KMS-11 (cell line): ENCODE measurements at regions not wholly inside any gene's neighbourhood (a gene's known extent, or its start where the extent isn't known, plus 50 kb on each side); places are given as distances from the start of the nearest gene placed in this dataset.

ENCODE experiments used
- H2AFZ ChIP-seq: fragments of 200-600 bp; sonication (generic); 2 replicates; pipeline ENCODE4 v1.6.1; 2016; ENCODE audit warnings: antibody characterized with exemption, mixed run types, low read depth
- H3K27ac ChIP-seq: fragments of 200-600 bp; sonication (generic); 2 replicates; pipeline ENCODE4 v1.6.1; 2016; ENCODE audit warnings: mild to moderate bottlenecking, mixed run types
- H3K27me3 ChIP-seq: fragments of 200-600 bp; sonication (generic); 2 replicates; pipeline ENCODE4 v1.6.1; 2017; ENCODE audit warnings: mild to moderate bottlenecking, low read depth, mixed run types, moderate library complexity; ENCODE audit not compliant: insufficient read depth
- H3K36me3 ChIP-seq: fragments of 200-600 bp; sonication (generic); 2 replicates; pipeline ENCODE4 v1.6.1; 2017; ENCODE audit warnings: mild to moderate bottlenecking, mixed run types; ENCODE audit not compliant: insufficient read depth
- H3K4me1 ChIP-seq: fragments of 200-600 bp; sonication (generic); 2 replicates; pipeline ENCODE4 v1.6.1; 2016; ENCODE audit warnings: mild to moderate bottlenecking, low read depth, mixed run types; ENCODE audit not compliant: poor library complexity, severe bottlenecking
- H3K4me2 ChIP-seq: fragments of 200-600 bp; sonication (generic); 2 replicates; pipeline ENCODE4 v1.7.0; 2016; ENCODE audit warnings: mild to moderate bottlenecking, mixed run types
- H3K4me3 ChIP-seq: fragments of 200-600 bp; sonication (generic); IDR thresholded peaks from 2 replicates; pipeline ENCODE4 v1.6.1; 2017; ENCODE audit warnings: low read depth, low read length, mixed read lengths; ENCODE audit not compliant: insufficient read depth
- H3K79me2 ChIP-seq: fragments of 200-600 bp; sonication (generic); 2 replicates; pipeline ENCODE4 v1.6.1; 2016; ENCODE audit warnings: low read depth, mixed run types; ENCODE audit not compliant: insufficient read depth
- H3K9ac ChIP-seq: fragments of 200-600 bp; sonication (generic); 2 replicates; pipeline ENCODE4 v1.6.1; 2016; ENCODE audit warnings: mild to moderate bottlenecking, mixed run types
- H4K20me1 ChIP-seq: fragments of 200-600 bp; sonication (generic); 2 replicates; pipeline ENCODE4 v1.6.1; 2016; ENCODE audit warnings: mild to moderate bottlenecking, mixed run types; ENCODE audit not compliant: insufficient read depth
- CTCF ChIP-seq: fragments of 200-600 bp; sonication (generic); conservative IDR thresholded peaks from 2 replicates; pipeline ENCODE4 v1.6.1; 2017; ENCODE audit warnings: low read depth, mild to moderate bottlenecking, antibody characterized with exemption, low read length, moderate library complexity, mixed read lengths

- H3K27ac ChIP-seq: no peak overlapping the region
- H3K36me3 ChIP-seq: no peaks in the 10 kb centered on the region
- H3K4me1 ChIP-seq: no peaks in the 10 kb centered on the region
- no peaks in the 10 kb centered on the region for H4K20me1 ChIP-seq
- TF ChIP-seq CTCF: no peak
- H2AFZ ChIP-seq: no peak overlapping the region
- no peak overlapping the region for H3K4me3 ChIP-seq
- no peak overlapping the region for H3K9ac ChIP-seq
- no peak overlapping the region for H3K4me2 ChIP-seq
- no peaks in the 10 kb centered on the region for H3K27me3 ChIP-seq
- H3K79me2 ChIP-seq: no peaks in the 10 kb centered on the region
These were observed 87.8 kb upstream of the RFLNA start for GRCh38 chr12:124207049-124207448.

- Histone ChIP-seq H2AFZ (no peak overlapping the region), H4K20me1 (no peaks in the 10 kb centered on the region), H3K36me3 (no peaks in the 10 kb centered on the region), H3K9ac (no peak overlapping the region), H3K4me3 (no peak overlapping the region), H3K27me3 (no peaks in the 10 kb centered on the region), H3K27ac (no peak overlapping the region), H3K79me2 (no peaks in the 10 kb centered on the region), H3K4me1 (no peaks in the 10 kb centered on the region), H3K4me2 (no peak overlapping the region)
- no peak for TF ChIP-seq CTCF
These were observed 87.3 kb upstream of the RFLNA start for GRCh38 chr12:124207617-124208016.

- no peaks in the 10 kb centered on the region for H3K4me1 ChIP-seq
- H3K9ac ChIP-seq: no peak overlapping the region
- no peak overlapping the region for H2AFZ ChIP-seq
- H3K27ac ChIP-seq: no peak overlapping the region
- TF ChIP-seq CTCF: no peak
- H4K20me1 ChIP-seq: no peaks in the 10 kb centered on the region
- H3K4me2 ChIP-seq: no peak overlapping the region
- no peaks in the 10 kb centered on the region for H3K27me3 ChIP-seq
- H3K4me3 ChIP-seq: no peak overlapping the region
- H3K36me3 ChIP-seq: no peaks in the 10 kb centered on the region
- no peaks in the 10 kb centered on the region for H3K79me2 ChIP-seq
These were observed 86.4 kb upstream of the RFLNA start for GRCh38 chr12:124208489-124208888.

- Histone ChIP-seq H3K27me3 (no peaks in the 10 kb centered on the region), H2AFZ (no peak overlapping the region), H3K4me3 (no peak overlapping the region), H3K9ac (no peak overlapping the region), H3K4me2 (no peak overlapping the region), H4K20me1 (no peaks in the 10 kb centered on the region), H3K4me1 (no peaks in the 10 kb centered on the region), H3K27ac (no peak overlapping the region), H3K36me3 (no peaks in the 10 kb centered on the region), H3K79me2 (no peaks in the 10 kb centered on the region)
- no peak for TF ChIP-seq CTCF
These were observed 83.8 kb upstream of the RFLNA start for GRCh38 chr12:124210991-124211577.

GRCh38 chr12:124211753-124212152 is 83.1 kb upstream of the RFLNA start:
- H3K4me2 ChIP-seq: no peak overlapping the region
- no peak for TF ChIP-seq CTCF
- H3K4me3 ChIP-seq: no peak overlapping the region
- no peaks in the 10 kb centered on the region for H4K20me1 ChIP-seq
- H2AFZ ChIP-seq: no peak overlapping the region
- no peak overlapping the region for H3K27ac ChIP-seq
- H3K36me3 ChIP-seq: no peaks in the 10 kb centered on the region
- no peaks in the 10 kb centered on the region for H3K4me1 ChIP-seq
- H3K27me3 ChIP-seq: no peaks in the 10 kb centered on the region
- no peak overlapping the region for H3K9ac ChIP-seq
- H3K79me2 ChIP-seq: no peaks in the 10 kb centered on the region
